ENCODE measurements at regions not wholly inside any gene's neighbourhood (a gene's known extent, or its start where the extent isn't known, plus 50 kb on each side); places are given as distances from the start of the nearest gene placed in this dataset.
"Not testable (repeated sequence)": the region's sequence is repeated elsewhere in the genome, so short reads cannot be mapped to it uniquely, and the experiment has no call there.

GRCh38 chr1:157312082-157312812, 174.1 kb upstream of the ETV3 start:
- DNase-seq (ENCODE audit: low read depth): no peak
- TF ChIP-seq, protein P1, sequence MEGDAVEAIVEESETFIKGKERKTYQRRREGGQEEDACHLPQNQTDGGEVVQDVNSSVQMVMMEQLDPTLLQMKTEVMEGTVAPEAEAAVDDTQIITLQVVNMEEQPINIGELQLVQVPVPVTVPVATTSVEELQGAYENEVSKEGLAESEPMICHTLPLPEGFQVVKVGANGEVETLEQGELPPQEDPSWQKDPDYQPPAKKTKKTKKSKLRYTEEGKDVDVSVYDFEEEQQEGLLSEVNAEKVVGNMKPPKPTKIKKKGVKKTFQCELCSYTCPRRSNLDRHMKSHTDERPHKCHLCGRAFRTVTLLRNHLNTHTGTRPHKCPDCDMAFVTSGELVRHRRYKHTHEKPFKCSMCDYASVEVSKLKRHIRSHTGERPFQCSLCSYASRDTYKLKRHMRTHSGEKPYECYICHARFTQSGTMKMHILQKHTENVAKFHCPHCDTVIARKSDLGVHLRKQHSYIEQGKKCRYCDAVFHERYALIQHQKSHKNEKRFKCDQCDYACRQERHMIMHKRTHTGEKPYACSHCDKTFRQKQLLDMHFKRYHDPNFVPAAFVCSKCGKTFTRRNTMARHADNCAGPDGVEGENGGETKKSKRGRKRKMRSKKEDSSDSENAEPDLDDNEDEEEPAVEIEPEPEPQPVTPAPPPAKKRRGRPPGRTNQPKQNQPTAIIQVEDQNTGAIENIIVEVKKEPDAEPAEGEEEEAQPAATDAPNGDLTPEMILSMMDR (conservative IDR thresholded peaks at IDR 0.05; ENCODE audit: low read depth, low read length): no peak
- no peak overlapping the region for H3K4me3 ChIP-seq (ENCODE audit: low read depth, low read length)

DNA sequence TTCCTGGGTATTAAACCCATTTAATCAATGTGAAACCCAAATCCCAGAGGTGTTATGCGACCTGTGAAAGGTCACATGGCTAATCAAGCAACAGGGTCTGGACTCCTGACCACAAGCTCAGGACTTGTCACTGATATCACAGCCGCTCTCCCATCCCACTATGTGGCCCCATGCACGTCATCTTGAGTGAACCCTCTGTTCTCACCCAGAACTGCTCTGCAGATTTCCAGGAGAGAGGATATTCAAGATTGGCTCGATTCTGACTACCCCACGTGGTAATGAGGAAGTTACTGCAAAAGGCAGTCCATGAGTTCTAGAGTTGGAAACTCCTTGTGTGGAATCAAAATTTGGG, 173.5 kb upstream of the ETV3 start:
- H3K4me3 ChIP-seq (ENCODE audit: low read depth, low read length): no peak overlapping the region
- TF ChIP-seq, protein P1 (conservative IDR thresholded peaks at IDR 0.05; ENCODE audit: low read depth, low read length): no peak
- no peak for DNase-seq (ENCODE audit: low read depth)

- TF ChIP-seq, protein P1 (conservative IDR thresholded peaks at IDR 0.05; ENCODE audit: low read depth, low read length): peak; percentile 56
- H3K4me3 ChIP-seq (ENCODE audit: low read depth, low read length); DNase-seq (ENCODE audit: low read depth): not testable (repeated sequence)
These were observed 172.9 kb upstream of the ETV3 start for GRCh38 chr1:157310805-157311729.

DNA sequence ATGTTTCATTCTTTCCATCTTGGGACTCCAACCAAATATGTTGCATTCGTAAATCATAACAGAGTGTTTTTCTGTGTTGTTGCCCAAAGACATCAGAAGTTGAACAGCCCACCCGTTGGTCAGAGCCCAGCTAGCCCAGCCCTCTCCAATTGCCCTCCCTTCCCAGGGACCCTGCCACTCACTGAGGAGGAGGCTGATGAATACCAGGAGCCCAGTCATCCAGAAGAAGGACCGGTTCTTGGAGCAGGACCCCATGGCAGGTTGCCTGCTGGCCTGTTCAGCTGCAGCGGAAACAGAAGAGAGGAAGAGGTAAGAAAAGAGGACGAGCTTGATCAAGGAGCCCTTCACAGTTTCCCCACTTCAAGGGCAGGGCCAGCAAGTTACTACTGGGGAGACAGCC, 172.2 kb upstream of the ETV3 start:
- TF ChIP-seq, protein P1 (conservative IDR thresholded peaks at IDR 0.05; ENCODE audit: low read depth, low read length): no peak
- no peak for DNase-seq (ENCODE audit: low read depth)
- H3K4me3 ChIP-seq (ENCODE audit: low read depth, low read length): no peak overlapping the region

- no peak overlapping the region for H3K4me3 ChIP-seq (ENCODE audit: low read depth, low read length)
- DNase-seq (ENCODE audit: low read depth): no peak
- TF ChIP-seq, protein P1 (conservative IDR thresholded peaks at IDR 0.05; ENCODE audit: low read depth, low read length): no peak
These were observed 169.3 kb upstream of the ETV3 start for GRCh38 chr1:157307491-157307890.

DNA sequence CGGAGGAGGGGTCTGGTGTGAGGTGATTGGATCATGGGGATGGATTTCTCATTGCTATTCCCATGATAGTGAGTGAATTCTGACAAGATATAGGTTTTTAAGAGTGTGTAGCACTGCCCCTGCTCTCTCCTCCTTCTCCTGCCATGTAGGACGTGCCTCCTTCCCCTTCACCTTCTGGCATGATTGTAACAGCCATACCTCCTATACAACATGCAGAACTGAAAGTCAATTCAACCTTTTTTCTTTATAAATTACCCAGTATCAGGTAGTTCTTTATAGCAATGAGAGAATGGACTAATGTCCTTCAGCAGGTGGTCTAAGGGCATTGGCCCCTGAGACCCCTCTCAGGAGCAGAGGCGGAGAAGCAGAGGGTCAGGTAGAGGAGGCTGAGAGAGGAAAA, 168.7 kb upstream of the ETV3 start:
- TF ChIP-seq, protein P1 (conservative IDR thresholded peaks at IDR 0.05; ENCODE audit: low read depth, low read length): no peak
- no peak overlapping the region for H3K4me3 ChIP-seq (ENCODE audit: low read depth, low read length)
- DNase-seq (ENCODE audit: low read depth): no peak
